PC-3 (cell line): ENCODE measurements at regions not wholly inside any gene's neighbourhood (a gene's known extent, or its start where the extent isn't known, plus 50 kb on each side); places are given as distances from the start of the nearest gene placed in this dataset.

Source experiments
- ATAC-seq: fragments of 200-7000 bp; cut with Tn5 transposase; 2 replicates; pipeline ENCODE4 v1.9.1; 2020; ENCODE audit warnings: mild to moderate bottlenecking, moderate library complexity
- BruUV-seq: library from RNA; stranded (reverse); fragments of 400-500 nt; replicated peaks from 2 replicates; lab custom pipeline; 2021; lab: Mats Ljungman, UMichigan
- CTCF ChIA-PET: fragments of 300-600 bp; sonication (Branson Sonifier 250); formaldehyde crosslinking; loops from one replicate; lab custom pipeline; 2022; ENCODE audit warnings: antibody characterized with exemption; lab: Charles Lee
- POLR2A ChIA-PET: fragments of 300-600 bp; sonication (Branson Sonifier 250); formaldehyde crosslinking; loops from one replicate; lab custom pipeline; 2022; ENCODE audit warnings: antibody characterized with exemption; ENCODE audit not compliant: unreplicated experiment; lab: Charles Lee
- DNase-seq: peaks from one replicate; pipeline ENCODE4 v3.0.0-alpha.2; 2015
- H2AFZ ChIP-seq: fragments of 300-600 bp; sonication (generic); 2 replicates; pipeline ENCODE4 v1.6.0; 2016; ENCODE audit warnings: antibody characterized with exemption, low read length
- H3F3A ChIP-seq: fragments of 300-600 bp; sonication (generic); one replicate; pipeline ENCODE4 v1.6.0; 2017; ENCODE audit warnings: antibody characterized with exemption, low read length, control low read depth, mild to moderate bottlenecking; ENCODE audit not compliant: unreplicated experiment
- H3K27ac ChIP-seq: fragments of 300-600 bp; sonication (generic); 2 replicates; pipeline ENCODE4 v1.5.1; 2016; ENCODE audit warnings: mild to moderate bottlenecking, low read length
- H3K27me3 ChIP-seq: fragments of 300-600 bp; sonication (generic); 2 replicates; pipeline ENCODE4 v1.6.1; 2016; ENCODE audit warnings: low read length, mixed read lengths
- H3K36me3 ChIP-seq: fragments of 300-600 bp; sonication (generic); 2 replicates; pipeline ENCODE4 v1.6.1; 2016; ENCODE audit warnings: low read depth, mixed run types, low read length, mixed read lengths
- H3K4me1 ChIP-seq: fragments of 300-600 bp; sonication (generic); 2 replicates; pipeline ENCODE4 v1.5.1; 2016; ENCODE audit warnings: low read length; ENCODE audit not compliant: insufficient read depth
- H3K4me2 ChIP-seq: fragments of 300-600 bp; sonication (generic); 2 replicates; pipeline ENCODE4 v1.6.0; 2016; ENCODE audit warnings: low read length
- H3K4me3 ChIP-seq: fragments of 300-600 bp; sonication (generic); 2 replicates; pipeline ENCODE4 v1.5.1; 2016; ENCODE audit warnings: mild to moderate bottlenecking, low read length, mixed read lengths
- H3K79me2 ChIP-seq: fragments of 300-600 bp; sonication (generic); 2 replicates; pipeline ENCODE4 v1.6.1; 2017; ENCODE audit warnings: low read length, mixed read lengths
- H3K9ac ChIP-seq: fragments of 300-600 bp; sonication (generic); 2 replicates; pipeline ENCODE4 v1.6.0; 2016; ENCODE audit warnings: mild to moderate bottlenecking, low read length
- H3K9me2 ChIP-seq: fragments of 300-600 bp; sonication (generic); replicated peaks from 2 replicates; pipeline ENCODE4 v1.6.1; 2016; ENCODE audit warnings: mixed run types, low read length, mixed read lengths
- H3K9me3 ChIP-seq: fragments of 300-600 bp; sonication (generic); 2 replicates; pipeline ENCODE4 v1.6.1; 2016; ENCODE audit warnings: low read length, mixed read lengths
- H4K20me1 ChIP-seq: fragments of 300-600 bp; sonication (generic); 2 replicates; pipeline ENCODE4 v1.6.1; 2016; ENCODE audit warnings: low read length, mixed read lengths
- CTCF ChIP-seq: fragments of 300-600 bp; sonication (generic); conservative IDR thresholded peaks from 2 replicates; pipeline ENCODE4 v1.5.1; 2017; ENCODE audit warnings: antibody characterized with exemption, low read depth, mild to moderate bottlenecking, low read length
- EZH2 ChIP-seq: fragments of 300-600 bp; sonication (generic); IDR thresholded peaks from one replicate; pipeline ENCODE4 v1.6.1; 2017; ENCODE audit warnings: antibody characterized with exemption, mild to moderate bottlenecking, low read length; ENCODE audit not compliant: unreplicated experiment
- EZH2phosphoT487 ChIP-seq: fragments of 300-600 bp; sonication (generic); IDR thresholded peaks from 2 replicates; pipeline ENCODE4 v1.6.1; 2018; ENCODE audit warnings: mild to moderate bottlenecking, antibody characterized with exemption, low read length, borderline replicate concordance
- intact Hi-C: fragments of 100-400 bp; cut with micrococcal nuclease; formaldehyde crosslinking; loops from 2 replicates; pipeline ENCODE4 v1.9.0; 2023

GRCh38 chr5:171597946-171598640, 178.6 kb downstream of the FGF18 start:
- Histone ChIP-seq H2AFZ (no peak overlapping the region), H3K27me3 (peaks cover 8% of the 10 kb centered on the region; the same call in 1 of the 2 replicates), H4K20me1 (no peaks in the 10 kb centered on the region), H3K4me2 (no peak overlapping the region), H3K79me2 (no peaks in the 10 kb centered on the region), H3K27ac (no peak overlapping the region), H3K4me3 (no peak overlapping the region), H3F3A (no peaks in the 10 kb centered on the region), H3K4me1 (peaks cover 6% of the 10 kb centered on the region), H3K9me2 (no peaks in the 10 kb centered on the region), H3K9ac (no peak overlapping the region), H3K9me3 (no peaks in the 10 kb centered on the region), H3K36me3 (no peaks in the 10 kb centered on the region)
- POLR2A ChIA-PET, result no interaction called here
- DNase-seq (no peak), ATAC-seq (no peak)
- TF ChIP-seq EZH2, result no peak
- TF ChIP-seq CTCF, result peak; percentile 25; the same call in 1 of the 2 replicates
- no TSS peak for BruUV-seq
- intact Hi-C loops, result no loop called here
- CTCF ChIA-PET, result no interaction called here

- ATAC-seq (no peak), DNase-seq (no peak)
- Histone ChIP-seq H3K4me2 (no peak overlapping the region), H3K27me3 (peaks cover 10% of the 10 kb centered on the region; the same call in 1 of the 2 replicates), H2AFZ (no peak overlapping the region), H3K36me3 (no peaks in the 10 kb centered on the region), H3K9ac (no peak overlapping the region), H3K79me2 (no peaks in the 10 kb centered on the region), H3K4me1 (peaks cover 6% of the 10 kb centered on the region), H3K27ac (no peak overlapping the region), H3F3A (no peaks in the 10 kb centered on the region), H3K4me3 (no peak overlapping the region), H4K20me1 (no peaks in the 10 kb centered on the region), H3K9me2 (no peaks in the 10 kb centered on the region), H3K9me3 (no peaks in the 10 kb centered on the region)
- intact Hi-C loops, result no loop called here
- no peak for TF ChIP-seq EZH2phosphoT487
- no peak for TF ChIP-seq EZH2
- TF ChIP-seq CTCF, result no peak
- CTCF ChIA-PET, result no interaction called here
- no TSS peak for BruUV-seq
- POLR2A ChIA-PET, result no interaction called here
Observed at GRCh38 chr5:171598641-171599152, 179.2 kb downstream of the FGF18 start.

GRCh38 chr5:171599411-171599810, 180.0 kb downstream of the FGF18 start:
- no peaks in the 10 kb centered on the region for H3K79me2 ChIP-seq
- DNase-seq (no peak), ATAC-seq (no peak)
- no peak overlapping the region for H3K9ac ChIP-seq
- CTCF ChIA-PET, result no interaction called here
- TF ChIP-seq EZH2phosphoT487 (no peak), EZH2 (no peak), CTCF (no peak)
- H3K27ac ChIP-seq, result no peak overlapping the region
- intact Hi-C loops, result no loop called here
- no peaks in the 10 kb centered on the region for H4K20me1 ChIP-seq
- H3F3A ChIP-seq, result no peaks in the 10 kb centered on the region
- no peak overlapping the region for H2AFZ ChIP-seq
- peaks cover 6% of the 10 kb centered on the region for H3K4me1 ChIP-seq
- H3K9me3 ChIP-seq, result no peaks in the 10 kb centered on the region
- POLR2A ChIA-PET, result no interaction called here
- no peaks in the 10 kb centered on the region for H3K9me2 ChIP-seq
- no peaks in the 10 kb centered on the region for H3K36me3 ChIP-seq
- no TSS peak for BruUV-seq
- H3K4me2 ChIP-seq, result no peak overlapping the region
- H3K4me3 ChIP-seq, result no peak overlapping the region
- H3K27me3 ChIP-seq, result peaks cover 15% of the 10 kb centered on the region
